HCT116 (cell line): ENCODE measurements at regions not wholly inside any gene's neighbourhood (a gene's known extent, or its start where the extent isn't known, plus 50 kb on each side); places are given as distances from the start of the nearest gene placed in this dataset.

Experiments used
- ATAC-seq: fragments of 200-7000 bp; cut with Tn5 transposase; 2 replicates; pipeline ENCODE4 v1.9.1; 2020; ENCODE audit warnings: mild to moderate bottlenecking, moderate library complexity
- BruUV-seq: library from RNA; stranded (reverse); fragments of 400-500 nt; replicated peaks from 2 replicates; lab custom pipeline; 2021; lab: Mats Ljungman, UMichigan
- CTCF ChIA-PET: fragments of 300-600 bp; sonication (Branson Sonifier 250); formaldehyde crosslinking; loops from one replicate; lab custom pipeline; 2021; ENCODE audit warnings: antibody characterized with exemption; lab: Charles Lee
- POLR2A ChIA-PET: fragments of 300-600, 350-600 bp; sonication (Branson Sonifier 250); formaldehyde crosslinking; loops from one replicate; lab custom pipeline; 2021; ENCODE audit warnings: antibody characterized with exemption; lab: Charles Lee
- RAD21 ChIA-PET, 2 experiments: fragments of 300-600 bp; sonication (Branson Sonifier 250); formaldehyde crosslinking; loops; one replicate each; lab custom pipeline; 2023; ENCODE audit warnings: low total read pairs in 2 of 2; ENCODE audit not compliant: uncharacterized antibody in 2 of 2, unreplicated experiment in 2 of 2, low non-redundant PET in 1 of 2; lab: Charles Lee
- DNase-seq: peaks from one replicate; pipeline ENCODE4 v3.0.0-alpha.2; 2010; ENCODE audit warnings: low read depth, low spot score
- H2AFZ ChIP-seq: fragments of 200-600 bp; shearing (Covaris generic), sonication (generic); 2 replicates; pipeline ENCODE4 v1.6.1; 2017; ENCODE audit warnings: low read depth, mixed run types, mixed read lengths, antibody characterized with exemption, low read length; ENCODE audit not compliant: poor library complexity, severe bottlenecking
- H3K27ac ChIP-seq: 2 replicates; pipeline ENCODE4 v1.5.1; 2012; ENCODE audit warnings: low read depth, low read length
- H3K27me3 ChIP-seq: fragments of 200-600 bp; sonication (generic); 2 replicates; pipeline ENCODE4 v1.6.1; 2016; ENCODE audit warnings: mixed run types, low read length, mixed read lengths; ENCODE audit not compliant: insufficient read depth
- H3K36me3 ChIP-seq, 2 experiments: fragments of 200-500 bp in 1 of 2; fragments of 200-600 bp in 1 of 2; sonication (Bioruptor generic) in 1 of 2; sonication (generic) in 1 of 2; 2 replicates each; pipeline versions ENCODE4 v1.5.1 to v1.6.1; 2014 to 2016; ENCODE audit warnings: low read length in 2 of 2, inconsistent platforms in 1 of 2, mixed read lengths in 1 of 2, mixed run types in 1 of 2; ENCODE audit not compliant: insufficient read depth in 2 of 2, control insufficient read depth in 1 of 2
- H3K4me1 ChIP-seq, 2 experiments: fragments of 200-600 bp in 1 of 2; sonication (generic) in 1 of 2; 2 replicates each; pipeline versions ENCODE4 v1.5.1 to v1.6.1; 2012 to 2017; ENCODE audit warnings: low read length in 2 of 2, inconsistent platforms in 1 of 2, mild to moderate bottlenecking in 1 of 2, mixed read lengths in 1 of 2, mixed run types in 1 of 2, moderate library complexity in 1 of 2; ENCODE audit not compliant: insufficient read depth in 2 of 2, control insufficient read depth in 1 of 2
- H3K4me2 ChIP-seq: fragments of 200-600 bp; sonication (generic); 2 replicates; pipeline ENCODE4 v1.6.1; 2017; ENCODE audit warnings: mixed run types, low read length, mixed read lengths
- H3K4me3 ChIP-seq, 2 experiments: fragments of 200-600 bp in 1 of 2; sonication (generic) in 1 of 2; replicated peaks in 1 of 2; 2 replicates each; pipeline ENCODE4 v1.5.1; 2011 to 2016; ENCODE audit warnings: low read length in 2 of 2, control low read depth in 1 of 2, low read depth in 1 of 2, mild to moderate bottlenecking in 1 of 2, mixed read lengths in 1 of 2, mixed run types in 1 of 2
- H3K79me2 ChIP-seq: fragments of 200-600 bp; sonication (generic); 2 replicates; pipeline ENCODE4 v1.6.1; 2017; ENCODE audit warnings: mild to moderate bottlenecking, mixed run types, low read length, moderate library complexity, mixed read lengths; ENCODE audit not compliant: insufficient read depth
- H3K9ac ChIP-seq: fragments of 200-600 bp; sonication (generic); 2 replicates; pipeline ENCODE4 v1.6.1; 2016; ENCODE audit warnings: low read length, mixed read lengths
- H3K9me2 ChIP-seq: fragments of 200-600 bp; sonication (generic), shearing (Covaris generic); 2 replicates; pipeline ENCODE4 v1.6.1; 2017; ENCODE audit warnings: mixed run types, mild to moderate bottlenecking, moderate library complexity; ENCODE audit not compliant: insufficient read depth
- H3K9me3 ChIP-seq, 2 experiments: fragments of 200-500 bp in 1 of 2; fragments of 200-600 bp in 1 of 2; sonication (Bioruptor generic) in 1 of 2; sonication (generic) in 1 of 2; 2 replicates each; pipeline ENCODE4 v1.6.1; 2014 to 2017; ENCODE audit warnings: low read length in 2 of 2, mixed read lengths in 2 of 2, inconsistent platforms in 1 of 2, low read depth in 1 of 2, mild to moderate bottlenecking in 1 of 2, mixed run types in 1 of 2, moderate library complexity in 1 of 2; ENCODE audit not compliant: control insufficient read depth in 1 of 2, insufficient read depth in 1 of 2
- H4K20me1 ChIP-seq: fragments of 200-600 bp; sonication (generic), shearing (Covaris generic); 2 replicates; pipeline ENCODE4 v1.6.1; 2017; ENCODE audit warnings: mixed run types, mild to moderate bottlenecking, moderate library complexity; ENCODE audit not compliant: insufficient read depth
- CBX3 ChIP-seq: IDR thresholded peaks from 2 replicates; pipeline ENCODE4 v1.6.1; 2012; ENCODE audit warnings: low read depth
- EGR1 ChIP-seq: IDR thresholded peaks from 2 replicates; pipeline ENCODE4 v1.6.1; 2012; ENCODE audit warnings: low read depth
- ELF1 ChIP-seq: IDR thresholded peaks from 2 replicates; pipeline ENCODE4 v1.6.1; 2012; ENCODE audit warnings: low read depth, borderline replicate concordance
- JUND ChIP-seq: IDR thresholded peaks from 2 replicates; pipeline ENCODE4 v1.6.1; 2012
- MAX ChIP-seq: IDR thresholded peaks from 2 replicates; pipeline ENCODE4 v1.6.1; 2012
- POLR2A ChIP-seq: IDR thresholded peaks from 2 replicates; pipeline ENCODE4 v1.7.0; 2011; ENCODE audit warnings: borderline replicate concordance; ENCODE audit not compliant: insufficient read depth, insufficient read length; ENCODE audit errors: extremely low read depth
- RAD21 ChIP-seq: IDR thresholded peaks from 2 replicates; pipeline ENCODE4 v1.6.1; 2012; ENCODE audit warnings: low read depth, mild to moderate bottlenecking
- REST ChIP-seq: IDR thresholded peaks from 2 replicates; pipeline ENCODE4 v1.6.1; 2012; ENCODE audit warnings: low read depth
- SP1 ChIP-seq: IDR thresholded peaks from 2 replicates; pipeline ENCODE4 v1.6.1; 2012; ENCODE audit warnings: low read depth
- SRF ChIP-seq: IDR thresholded peaks from 2 replicates; pipeline ENCODE4 v1.6.1; 2012; ENCODE audit warnings: low read depth
- YY1 ChIP-seq: IDR thresholded peaks from 2 replicates; pipeline ENCODE4 v1.6.1; 2011; ENCODE audit warnings: low read length, low read depth, moderate library complexity, mild to moderate bottlenecking; ENCODE audit not compliant: insufficient replicate concordance; ENCODE audit errors: extremely low read depth
- ZBTB33 ChIP-seq: IDR thresholded peaks from 2 replicates; pipeline ENCODE4 v1.6.1; 2011; ENCODE audit warnings: mild to moderate bottlenecking, low read length, moderate library complexity; ENCODE audit not compliant: insufficient replicate concordance; ENCODE audit errors: extremely low read depth
- ZFX ChIP-seq: fragments of 450-650 bp; IDR thresholded peaks from 2 replicates; pipeline ENCODE4 v1.6.1; 2017
- intact Hi-C: fragments of 100-400 bp; cut with micrococcal nuclease; formaldehyde crosslinking; loops from 2 replicates; pipeline ENCODE4 v1.10.0; 2022

GRCh38 chr6:109291902-109292301 is 90.4 kb downstream of the CD164 start (continued):
- TF ChIP-seq EGR1 (no peak), SP1 (no peak), ELF1 (no peak), RAD21 (no peak), POLR2A (no peak), CBX3 (no peak), JUND (no peak), MAX (no peak), REST (no peak)
- TF ChIP-seq, all 23 proteins: peak for 0

DNA sequence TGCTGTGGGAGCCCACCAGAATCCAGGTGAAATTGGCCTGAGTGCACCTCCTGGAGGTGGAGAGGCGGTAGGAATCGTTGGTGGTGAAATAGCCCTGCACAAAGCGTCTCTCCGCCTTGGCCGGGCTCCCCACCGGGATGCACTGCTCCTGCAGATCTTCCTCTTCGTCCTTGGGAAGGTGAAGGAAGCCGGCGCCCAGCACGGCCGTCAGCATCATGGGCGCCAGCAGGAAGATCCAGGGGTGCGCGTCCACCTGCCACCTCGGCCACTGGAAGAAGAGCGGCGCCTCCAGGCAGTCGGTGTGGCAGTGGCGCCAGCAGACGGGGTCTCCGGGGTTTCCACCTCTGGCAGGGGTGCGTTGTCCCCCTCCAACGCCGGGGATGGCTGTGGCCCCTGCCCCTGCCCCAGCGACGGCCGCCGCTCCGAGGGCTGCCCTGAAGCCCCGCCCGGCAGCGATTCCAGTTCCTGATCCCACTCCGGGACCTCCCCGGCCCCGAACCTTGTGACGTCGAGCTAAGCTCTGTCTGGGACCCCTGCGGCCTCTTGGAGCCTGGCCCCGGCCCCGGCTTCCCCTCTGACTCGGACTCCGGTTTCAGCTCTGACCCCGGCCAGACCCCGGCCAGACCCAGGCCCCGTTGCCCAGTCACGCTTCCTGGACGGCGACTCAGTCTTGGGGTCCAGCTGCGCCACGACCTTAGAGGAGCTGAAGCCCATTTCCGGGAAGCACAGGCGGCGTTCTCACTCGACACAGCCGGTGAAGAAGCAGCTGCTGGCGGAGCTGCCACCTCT is 91.9 kb downstream of the CD164 start:
- no peak overlapping the region for H3K9ac ChIP-seq
- intact Hi-C loops, result no loop called here
- POLR2A ChIA-PET, result no interaction called here
- no peaks in the 10 kb centered on the region for H3K36me3 ChIP-seq
- ATAC-seq (no peak), DNase-seq (no peak)
- H3K79me2 ChIP-seq, result no peaks in the 10 kb centered on the region
- H3K4me3 ChIP-seq, result no peak overlapping the region
- H2AFZ ChIP-seq, result no peak overlapping the region
- H3K4me2 ChIP-seq, result no peak overlapping the region
- RAD21 ChIA-PET, result no interaction called here
- no peak overlapping the region for H3K27ac ChIP-seq
- no peaks in the 10 kb centered on the region for H3K9me3 ChIP-seq
- BruUV-seq, result no TSS peak
- peaks cover 14 to 32% of the 10 kb centered on the region in 2 experiments; a peak in 3 of 4 replicates for H3K4me1 ChIP-seq
- no peaks in the 10 kb centered on the region for H3K9me2 ChIP-seq
- no peaks in the 10 kb centered on the region for H4K20me1 ChIP-seq
- no peaks in the 10 kb centered on the region; the same call in 1 of the 2 replicates for H3K27me3 ChIP-seq
- CTCF ChIA-PET, result no interaction called here
- TF ChIP-seq YY1 (no peak), MAX (no peak), POLR2A (no peak), RAD21 (no peak), ZBTB33 (no peak), EGR1 (no peak), ZFX (no peak), SRF (no peak), SP1 (no peak), REST (no peak)
